Ovary (tissue), 7 donors: ENCODE measurements at regions not wholly inside any gene's neighbourhood (a gene's known extent, or its start where the extent isn't known, plus 50 kb on each side); places are given as distances from the start of the nearest gene placed in this dataset.

ENCODE experiments used
- DNase-seq, 5 donors: peaks; one replicate each; pipeline ENCODE4 v3.0.0-alpha.2; 2019 to 2020
- H3K27ac ChIP-seq, 2 donors: fragments of 200-600 bp; one replicate each; pipeline versions ENCODE4 v1.5.1 to v1.8.0; 2019 to 2022
- H3K27me3 ChIP-seq: fragments of 200-600 bp; one replicate; pipeline ENCODE4 v1.8.0; 2022
- H3K36me3 ChIP-seq: fragments of 200-600 bp; sonication (generic); one replicate; pipeline ENCODE4 v1.5.1; 2019
- H3K4me1 ChIP-seq: one replicate; pipeline ENCODE4 v1.8.1; 2013; ENCODE audit warnings: mild to moderate bottlenecking, moderate library complexity; ENCODE audit not compliant: insufficient read depth
- H3K4me3 ChIP-seq: fragments of 200-600 bp; sonication (generic); one replicate; pipeline ENCODE4 v1.5.1; 2017
- H3K9me3 ChIP-seq, 2 donors: fragments of 200-600 bp in 1 of 2; sonication (generic) in 1 of 2; one replicate each; pipeline versions ENCODE4 v1.5.1 to v1.8.1; 2013 to 2019; ENCODE audit warnings: mild to moderate bottlenecking in 1 of 2, moderate library complexity in 1 of 2
- EP300 ChIP-seq: sonication (generic); formaldehyde crosslinking; IDR thresholded peaks from one replicate; pipeline ENCODE4 v1.6.1; 2017; ENCODE audit warnings: antibody characterized with exemption
- POLR2A ChIP-seq: fragments of 450-650 bp; IDR thresholded peaks from one replicate; pipeline ENCODE4 v1.6.1; 2017; ENCODE audit warnings: antibody characterized with exemption, mild to moderate bottlenecking, moderate library complexity
- WGBS, 3 donors: extraction: QIAGEN DNeasy Blood & Tissue Kit in 1 of 3; methylation state at CpG; one replicate each; pipeline versions ENCODE4 v1.1.5 to v1.1.7; 2013 to 2017; 5-methylcytosine and 5-hydroxymethylcytosine counted together
- intact Hi-C, 4 donors: fragments of 100-400 bp; cut with DNase I; formaldehyde crosslinking; loops; one replicate each; pipeline versions ENCODE4 v1.11.0 to v1.15.1; 2022 to 2023
- TF ChIP-seq, protein P1 (sequence below), 3 donors: fragments of 450-650 bp in 2 of 3; fragments of 200-600 bp in 1 of 3; IDR thresholded peaks; one replicate each; pipeline versions ENCODE4 v1.5.1 to v1.8.0; 2016 to 2022; ENCODE audit warnings: antibody characterized with exemption in 3 of 3, mild to moderate bottlenecking in 1 of 3
- donor health status: DM: no; HTN: no; CAD: no; lungs with moderate emphysema.
- donor health status: DM: no; HTN: no; CAD: no.
- donor health status: Bipolar disorder and iron deficiency.
- donor health status: DM: no; HTN: no; CAD: no.
- donor health status: DM: yes; HTN: yes; CAD: no.

DNA sequence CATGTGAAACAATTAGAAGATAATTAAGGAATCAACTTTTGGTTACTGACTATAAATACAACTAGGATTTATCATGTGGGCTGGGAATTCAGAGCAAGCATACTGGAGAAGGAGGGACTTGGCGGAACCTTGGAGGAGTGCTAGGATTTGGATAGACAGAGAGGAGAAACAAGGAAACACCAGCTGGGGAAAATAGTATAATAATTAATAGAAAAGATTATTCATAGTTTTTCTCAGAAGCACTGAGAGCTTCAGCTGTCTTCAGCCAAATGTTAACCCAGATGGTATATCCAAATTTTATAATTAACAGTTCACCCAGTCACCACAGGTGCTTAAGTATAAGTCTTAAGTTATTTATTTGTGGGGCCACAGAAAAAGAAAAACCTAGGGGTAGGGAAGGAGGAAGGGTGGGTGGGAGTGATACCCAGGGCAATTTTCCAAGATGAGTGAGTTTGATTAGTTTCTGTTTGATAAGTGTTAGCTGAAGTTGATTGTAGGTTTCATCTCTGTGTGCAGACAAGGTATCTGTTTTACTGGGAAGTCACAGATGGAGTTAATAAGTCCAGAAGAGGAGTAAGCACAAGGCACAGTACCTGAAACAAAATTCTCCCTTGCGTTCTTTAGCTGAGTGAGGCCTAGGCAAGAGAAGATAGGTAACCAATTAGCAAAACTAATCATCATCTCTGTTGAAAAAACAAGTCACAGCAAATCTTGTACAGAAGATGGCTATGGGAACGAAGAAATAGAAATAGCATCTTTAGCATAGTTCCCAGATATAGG, 175.5 kb downstream of the TFAP2B start:
- no peaks in the 10 kb centered on the region for H3K27me3 ChIP-seq
- H3K9me3 ChIP-seq, result no peaks in the 10 kb centered on the region
- H3K36me3 ChIP-seq, result no peaks in the 10 kb centered on the region
- DNase-seq, result no peak
- WGBS, 3 donors, result 65 to 82% (median 70%) methylated on average over 3 of the region's 3 CpGs
- H3K4me1 ChIP-seq, result no peaks in the 10 kb centered on the region
- H3K4me3 ChIP-seq, result no peak overlapping the region
- intact Hi-C loops, result no loop called here
- H3K27ac ChIP-seq, result no peak overlapping the region
- no peak for TF ChIP-seq EP300
- TF ChIP-seq POLR2A, result no peak
- TF ChIP-seq, protein P1, sequence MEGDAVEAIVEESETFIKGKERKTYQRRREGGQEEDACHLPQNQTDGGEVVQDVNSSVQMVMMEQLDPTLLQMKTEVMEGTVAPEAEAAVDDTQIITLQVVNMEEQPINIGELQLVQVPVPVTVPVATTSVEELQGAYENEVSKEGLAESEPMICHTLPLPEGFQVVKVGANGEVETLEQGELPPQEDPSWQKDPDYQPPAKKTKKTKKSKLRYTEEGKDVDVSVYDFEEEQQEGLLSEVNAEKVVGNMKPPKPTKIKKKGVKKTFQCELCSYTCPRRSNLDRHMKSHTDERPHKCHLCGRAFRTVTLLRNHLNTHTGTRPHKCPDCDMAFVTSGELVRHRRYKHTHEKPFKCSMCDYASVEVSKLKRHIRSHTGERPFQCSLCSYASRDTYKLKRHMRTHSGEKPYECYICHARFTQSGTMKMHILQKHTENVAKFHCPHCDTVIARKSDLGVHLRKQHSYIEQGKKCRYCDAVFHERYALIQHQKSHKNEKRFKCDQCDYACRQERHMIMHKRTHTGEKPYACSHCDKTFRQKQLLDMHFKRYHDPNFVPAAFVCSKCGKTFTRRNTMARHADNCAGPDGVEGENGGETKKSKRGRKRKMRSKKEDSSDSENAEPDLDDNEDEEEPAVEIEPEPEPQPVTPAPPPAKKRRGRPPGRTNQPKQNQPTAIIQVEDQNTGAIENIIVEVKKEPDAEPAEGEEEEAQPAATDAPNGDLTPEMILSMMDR (IDR thresholded peaks at IDR 0.05), result no peak

DNA sequence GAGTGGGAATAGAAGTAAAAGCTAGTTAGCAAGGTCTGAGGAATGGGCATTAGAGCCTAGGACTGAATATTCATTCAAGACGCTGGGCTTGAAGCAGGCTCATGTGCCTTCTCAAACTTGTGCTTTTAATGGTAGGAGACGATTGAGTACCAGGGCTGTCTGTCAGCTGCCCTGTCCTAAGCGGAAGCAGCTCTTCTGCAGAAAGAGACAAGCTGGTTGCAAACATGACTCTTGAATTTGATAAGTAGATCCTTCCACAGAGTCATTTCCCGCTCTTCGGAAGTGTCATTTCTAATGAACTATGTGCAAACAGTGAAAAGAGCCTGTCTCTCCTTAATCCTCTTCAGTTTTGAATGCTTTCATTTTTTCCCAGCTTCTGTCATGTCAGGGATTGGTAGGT, 176.4 kb downstream of the TFAP2B start:
- H3K9me3 ChIP-seq, result no peaks in the 10 kb centered on the region

DNA sequence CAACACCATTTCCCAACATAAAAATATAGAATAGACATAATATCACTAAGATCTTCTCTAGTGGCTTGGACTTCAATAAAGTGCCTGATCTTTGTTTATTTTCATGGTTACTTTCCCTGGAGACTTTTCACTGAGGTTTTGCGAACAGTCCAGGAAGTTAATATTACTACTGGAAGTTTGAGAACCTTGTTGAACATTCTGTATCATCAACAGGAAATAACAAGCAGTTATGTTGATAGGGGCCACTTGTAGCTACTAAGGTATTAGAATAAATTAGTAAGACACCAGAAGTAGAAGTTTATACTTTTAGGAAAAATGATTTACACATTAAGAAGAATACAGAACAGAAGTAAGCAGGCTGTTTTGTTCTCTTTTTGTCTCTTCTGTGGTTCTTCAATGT, 180.2 kb downstream of the TFAP2B start:
- no peaks in the 10 kb centered on the region for H3K27me3 ChIP-seq
- 15 to 36% (median 26%) methylated on average over 1 of the region's 1 CpG for WGBS, 3 donors
- H3K27ac ChIP-seq, result no peak overlapping the region
- no peak overlapping the region for H3K4me3 ChIP-seq
- H3K4me1 ChIP-seq, result no peaks in the 10 kb centered on the region
- H3K9me3 ChIP-seq, result no peaks in the 10 kb centered on the region
- TF ChIP-seq EP300 (no peak), POLR2A (no peak)
- TF ChIP-seq, protein P1 (IDR thresholded peaks at IDR 0.05), result no peak
- no peak for DNase-seq
- H3K36me3 ChIP-seq, result no peaks in the 10 kb centered on the region
- intact Hi-C loops, result no loop called here

More for the DNA sequence above, 176.4 kb downstream of the TFAP2B start:
- Histone ChIP-seq H3K4me3 (no peak overlapping the region), H3K27me3 (no peaks in the 10 kb centered on the region), H3K27ac (no peak overlapping the region), H3K4me1 (no peaks in the 10 kb centered on the region), H3K36me3 (no peaks in the 10 kb centered on the region)
- TF ChIP-seq, protein P1 (IDR thresholded peaks at IDR 0.05), result no peak
- TF ChIP-seq EP300 (no peak), POLR2A (no peak)
- intact Hi-C loops, result no loop called here
- DNase-seq, result no peak
- 70 to 86% (median 76%) methylated on average over 5 of the region's 5 CpGs for WGBS, 3 donors

DNA sequence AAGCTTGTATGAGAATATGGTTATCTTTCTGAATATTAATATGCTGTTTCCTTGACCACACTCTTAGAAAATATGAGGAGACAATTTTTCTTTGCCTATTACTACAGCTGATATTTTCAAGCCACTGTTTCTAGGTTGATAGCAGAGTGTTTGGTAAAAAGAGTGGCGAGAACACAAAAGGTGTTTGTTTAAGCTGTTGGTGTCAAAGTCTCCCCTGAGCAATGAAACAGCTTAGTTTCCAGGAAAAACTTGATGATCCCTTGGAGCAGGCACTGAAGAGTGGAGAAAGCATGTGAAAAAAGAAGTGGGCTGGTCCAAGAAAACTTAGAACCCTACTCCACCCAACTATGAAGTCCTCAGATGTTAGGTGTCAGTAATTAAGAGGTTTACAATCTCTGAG, 182.7 kb downstream of the TFAP2B start:
- H3K27ac ChIP-seq, result no peak overlapping the region
- WGBS, 3 donors, result 59 to 78% (median 72%) methylated on average over 1 of the region's 1 CpG
- TF ChIP-seq EP300 (no peak), POLR2A (no peak)
- TF ChIP-seq, protein P1 (IDR thresholded peaks at IDR 0.05), result no peak
- H3K9me3 ChIP-seq, result no peaks in the 10 kb centered on the region
- H3K27me3 ChIP-seq, result no peaks in the 10 kb centered on the region
- DNase-seq, result no peak
- H3K4me1 ChIP-seq, result no peaks in the 10 kb centered on the region
- intact Hi-C loops, result no loop called here
- no peaks in the 10 kb centered on the region for H3K36me3 ChIP-seq
- no peak overlapping the region for H3K4me3 ChIP-seq
